Stimulated activated naive CD8-positive, alpha-beta T cell treated with anti-CD3 and anti-CD28 coated beads, Interleukin-15, Interleukin-2, amounts not matched to agents 100 U/mL and 50 U/mL, for 24 hours (primary cell): ENCODE measurements at regions not wholly inside any gene's neighbourhood (a gene's known extent, or its start where the extent isn't known, plus 50 kb on each side); places are given as distances from the start of the nearest gene placed in this dataset.

Experiments
- ATAC-seq: fragments of 150-1000 bp; cut with Tn5 transposase; one replicate; pipeline ENCODE4 v1.10.0; 2021
- DNase-seq: peaks from one replicate; pipeline ENCODE4 v3.0.0; 2021

DNA sequence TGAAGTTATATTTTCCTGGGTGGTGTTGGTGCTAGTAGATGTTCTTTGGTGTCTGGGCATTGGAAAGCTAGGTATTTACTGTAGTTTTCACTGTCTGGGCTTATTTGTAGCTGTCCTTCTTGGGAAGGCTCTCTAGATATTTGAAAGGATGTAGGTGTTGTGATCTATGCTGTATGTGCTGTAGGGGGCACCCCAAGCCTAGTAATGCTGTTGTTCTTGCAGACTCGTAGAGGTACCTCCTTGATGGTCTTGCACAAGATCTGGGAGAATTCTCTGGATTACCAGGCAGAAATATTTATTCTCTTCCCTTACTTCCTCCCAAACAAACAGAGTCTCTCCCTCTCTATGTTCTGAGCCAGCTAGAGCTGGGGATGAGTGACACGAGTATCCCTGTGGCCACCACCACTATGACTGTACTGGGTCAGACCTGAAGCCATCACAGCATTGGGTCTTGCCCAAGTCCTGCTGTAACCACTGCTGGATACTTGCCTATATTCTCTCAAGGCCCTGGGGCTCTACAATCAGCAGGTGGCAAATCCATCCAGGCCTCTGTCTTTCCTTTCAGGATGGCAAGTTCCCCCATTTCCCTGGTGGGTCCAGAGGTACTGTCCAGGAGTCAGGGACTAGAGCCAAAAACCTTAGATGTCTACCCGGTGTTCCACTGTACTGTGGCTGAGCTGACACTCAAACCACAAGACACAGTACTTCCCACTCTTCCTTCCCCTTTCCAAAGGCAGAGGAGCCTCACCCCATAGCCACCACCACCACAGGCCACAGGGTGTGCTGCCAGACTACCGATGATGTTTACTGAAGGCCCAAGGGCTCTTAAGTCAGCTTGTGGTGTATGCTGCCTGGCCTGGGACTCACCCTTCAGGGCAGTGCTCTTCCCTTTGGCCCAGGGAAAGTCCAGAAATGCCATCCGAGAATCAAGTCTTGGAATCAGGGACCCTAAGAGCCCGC is 195.2 kb upstream of the DPPA4 start:
- DNase-seq = peak; percentile 34
- peak; percentile 63 for ATAC-seq

DNA sequence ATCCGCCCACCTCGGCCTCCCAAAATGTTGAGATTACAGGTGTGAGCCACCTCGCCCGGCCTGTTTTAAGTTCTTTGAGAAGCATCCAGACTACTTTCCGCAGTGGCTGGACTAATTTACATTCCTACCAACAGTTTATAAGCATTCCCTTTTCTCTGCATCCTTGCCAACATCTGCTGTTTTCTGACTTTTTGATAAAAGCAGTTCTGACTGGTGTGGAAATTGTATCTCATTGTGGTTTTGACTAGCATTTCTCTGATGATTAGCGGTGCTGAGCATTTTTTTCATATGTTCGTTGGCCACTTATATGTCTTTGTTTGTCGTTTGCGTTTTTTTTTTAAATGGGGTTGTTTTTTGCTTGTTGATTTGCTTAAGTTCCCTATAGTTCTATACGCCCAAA is 208.4 kb upstream of the DPPA4 start:
- ATAC-seq (no peak), DNase-seq (no peak)

DNA sequence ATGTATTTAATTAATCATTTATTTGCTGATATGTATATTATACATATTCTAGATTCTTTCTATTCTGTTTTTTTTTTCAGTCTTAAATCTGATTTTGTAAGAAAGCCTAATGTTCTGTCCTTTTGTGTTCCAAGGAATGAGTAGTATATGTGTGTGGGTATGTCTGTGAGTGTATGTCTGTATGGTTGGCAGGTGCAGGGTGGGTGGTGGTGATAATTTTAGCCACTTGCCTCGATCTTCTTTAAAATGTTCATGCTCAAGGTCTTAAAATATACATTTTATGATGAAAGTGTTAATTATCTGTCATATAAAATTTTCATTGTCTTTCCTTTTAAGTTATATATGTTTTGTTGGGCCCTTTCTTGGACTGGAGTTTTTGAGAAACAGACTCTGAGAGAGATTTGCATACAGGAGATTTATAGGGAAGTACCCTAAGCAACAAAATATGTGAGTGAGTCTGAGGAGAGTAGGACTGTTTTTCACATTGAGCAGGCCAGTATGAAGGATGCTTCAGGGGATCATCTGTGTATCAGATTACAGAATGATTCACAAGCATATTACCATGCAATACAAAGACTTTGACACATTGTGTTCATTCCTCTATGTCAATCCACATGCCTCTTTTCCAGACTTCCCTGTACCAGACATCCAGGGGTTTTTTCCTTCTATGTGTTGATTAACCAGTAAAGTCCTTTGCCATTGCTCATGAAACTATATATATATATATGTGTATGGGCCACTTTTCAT is 211.0 kb upstream of the DPPA4 start:
- DNase-seq = no peak
- no peak for ATAC-seq

DNA sequence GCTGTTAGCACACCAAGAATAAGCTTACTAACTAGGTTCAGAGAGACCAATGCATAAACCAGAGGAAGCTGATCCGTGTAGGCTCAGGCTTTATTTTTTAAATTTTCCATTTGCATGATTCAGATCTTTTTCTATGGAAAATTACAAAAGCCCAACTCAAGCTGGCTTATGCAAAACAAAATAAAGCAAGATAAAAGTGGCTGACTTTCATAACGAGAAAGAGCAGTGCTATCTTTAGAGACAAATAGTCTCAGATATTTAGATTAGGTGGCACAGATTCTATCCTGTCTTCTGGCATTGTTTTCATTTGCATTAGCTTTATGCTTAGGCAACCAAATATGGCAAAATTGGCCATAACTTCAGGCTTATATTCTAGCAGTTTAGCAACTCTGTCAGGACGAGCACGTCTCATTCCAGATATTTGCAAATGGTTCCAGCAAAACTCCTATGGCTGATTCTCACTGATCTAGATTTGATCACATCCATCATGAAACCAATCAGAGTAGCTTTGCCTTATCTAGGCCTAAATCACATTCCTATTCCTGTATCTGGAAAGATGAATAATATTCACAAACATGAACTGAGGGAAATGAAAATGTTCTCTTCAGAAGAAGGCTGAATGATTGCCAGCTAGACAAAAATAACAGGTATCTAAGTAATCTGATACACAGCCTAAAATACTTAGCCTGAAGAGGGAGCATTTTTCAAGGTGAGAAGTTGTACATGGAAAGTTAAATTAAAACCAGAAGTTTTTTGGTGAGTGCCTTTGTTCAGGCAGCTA is 216.4 kb upstream of the DPPA4 start:
- DNase-seq (no peak), ATAC-seq (no peak)

DNA sequence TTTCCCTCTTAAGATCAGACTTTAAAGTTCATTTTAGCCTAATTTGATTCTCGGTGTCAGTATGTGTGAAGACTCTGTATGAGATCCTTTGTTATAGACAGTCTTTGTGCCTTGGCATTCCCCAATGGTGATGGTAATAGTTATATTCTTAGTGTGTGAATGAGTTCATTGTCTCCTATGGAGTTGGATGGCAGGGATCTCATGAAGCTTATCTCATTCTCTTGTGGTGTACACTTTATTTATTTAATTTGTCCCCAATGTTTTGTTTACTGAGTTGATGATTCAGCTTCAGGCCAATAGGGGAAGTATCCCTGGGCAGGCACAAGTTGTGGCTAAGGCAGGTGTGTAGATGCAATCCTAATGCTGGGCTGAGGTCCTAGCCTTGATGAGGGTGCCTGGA is 222.0 kb upstream of the DPPA4 start:
- ATAC-seq (no peak), DNase-seq (no peak)

DNA sequence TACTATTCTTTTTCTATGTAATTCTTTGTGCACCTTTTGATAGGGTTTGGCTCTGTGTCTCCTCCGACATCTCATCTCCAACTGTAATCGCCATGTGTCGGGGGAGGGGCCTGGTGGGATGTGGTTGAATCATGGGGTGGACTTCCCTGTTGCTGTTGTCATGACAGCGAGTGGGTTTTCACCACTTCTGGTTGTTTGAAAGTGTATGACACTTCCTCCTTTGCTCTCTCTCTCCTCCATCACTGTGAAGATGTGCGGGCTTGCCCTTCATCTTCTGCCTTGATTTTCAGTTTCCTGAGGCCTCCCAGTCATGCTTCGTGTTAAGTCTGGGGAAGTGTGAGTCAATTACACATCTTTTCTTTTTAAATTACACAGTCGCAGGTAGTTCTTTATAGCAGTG is 225.8 kb upstream of the DPPA4 start:
- ATAC-seq (peak; percentile 80), DNase-seq (peak; percentile 50)

DNA sequence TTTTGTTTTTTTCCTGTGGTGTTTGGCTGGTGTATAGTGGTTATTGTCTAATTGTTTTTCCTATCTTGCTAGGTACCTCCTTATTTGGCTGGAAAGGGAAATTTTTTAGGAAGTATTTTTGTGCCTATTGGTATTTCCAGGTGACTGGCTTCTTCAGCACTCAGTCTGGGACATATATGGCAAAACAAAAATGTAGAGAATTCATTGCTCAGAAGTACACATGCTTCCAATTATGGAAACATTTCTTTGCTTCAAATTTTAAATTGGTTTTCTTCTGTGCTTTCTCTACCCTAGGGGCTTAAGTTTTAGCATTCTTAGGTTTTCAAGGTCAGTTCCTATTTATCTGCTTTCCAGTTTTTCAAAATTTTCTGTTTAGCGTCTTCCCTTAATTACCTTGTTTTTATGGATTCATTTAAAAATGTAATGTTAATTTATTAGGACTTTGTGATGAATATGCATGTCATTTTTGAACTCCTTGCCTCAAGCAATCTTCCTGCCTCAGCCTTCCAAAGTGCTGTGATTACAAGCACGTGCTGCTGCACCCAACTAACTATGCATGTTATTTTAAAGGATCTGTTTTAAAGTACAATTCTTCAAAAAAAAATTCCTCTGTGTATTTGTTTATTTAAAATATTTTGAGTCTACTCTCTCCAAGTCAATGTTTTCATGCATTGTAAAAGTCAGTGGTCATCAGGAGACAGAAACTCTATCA is 231.9 kb upstream of the DPPA4 start:
- no peak for ATAC-seq
- no peak for DNase-seq

DNA sequence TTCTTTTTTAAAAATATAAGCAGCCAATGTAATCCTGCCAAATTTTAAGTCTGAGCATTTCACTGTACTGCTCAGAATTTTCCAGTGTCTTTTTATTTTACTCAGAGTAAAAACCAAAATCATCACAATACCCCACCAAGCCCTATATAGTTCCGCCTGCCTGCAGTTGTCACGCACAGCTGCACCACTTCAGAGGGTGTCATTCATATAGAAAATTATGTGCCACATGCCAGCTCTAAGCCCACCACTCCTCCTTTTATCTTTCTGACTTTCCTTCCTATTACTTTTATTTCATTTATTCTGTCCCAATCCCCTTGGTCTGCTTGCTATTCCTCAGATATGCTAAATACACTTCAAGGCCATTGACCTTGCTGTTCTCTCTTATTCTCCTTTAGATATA is 233.1 kb upstream of the DPPA4 start:
- DNase-seq (no peak), ATAC-seq (no peak)

DNA sequence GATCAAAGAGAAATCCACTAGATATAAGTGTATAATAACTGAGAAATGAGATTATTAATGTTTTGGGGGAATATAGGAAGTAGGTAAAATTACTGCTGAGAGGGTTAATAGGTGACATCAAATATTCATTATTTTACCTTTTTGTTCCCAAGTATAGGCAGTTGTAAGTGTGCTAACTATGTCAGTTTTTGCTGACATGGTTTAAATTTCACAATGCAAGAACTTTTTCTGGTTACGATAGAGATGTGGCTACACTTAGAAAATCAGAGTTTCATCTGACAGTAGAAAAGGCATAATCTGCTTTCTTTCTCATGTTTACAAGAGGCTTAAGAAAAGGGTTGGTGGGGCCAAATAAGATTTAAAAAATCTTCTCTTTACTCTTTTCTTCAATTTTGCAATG is 235.0 kb upstream of the DPPA4 start:
- no peak for ATAC-seq
- DNase-seq = no peak

DNA sequence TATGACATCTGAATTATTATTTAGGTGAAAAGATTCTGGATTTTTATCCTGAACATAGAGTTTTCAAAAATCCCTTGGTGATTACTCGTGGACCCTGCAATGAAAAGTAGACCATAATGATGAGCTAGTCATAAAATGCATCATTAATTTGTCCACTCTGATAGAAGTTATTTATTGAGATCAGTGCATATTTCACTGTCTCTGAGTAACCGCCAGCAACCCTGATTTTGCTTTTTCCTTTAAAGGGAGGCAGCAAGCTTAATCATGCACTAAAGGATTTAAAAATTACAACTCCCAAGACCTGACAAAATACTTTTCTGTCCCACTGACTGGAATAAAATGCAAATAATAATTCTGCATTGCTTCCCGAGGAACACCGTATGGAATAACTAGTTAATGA is 259.6 kb upstream of the DPPA4 start:
- ATAC-seq (no peak), DNase-seq (no peak)

DNA sequence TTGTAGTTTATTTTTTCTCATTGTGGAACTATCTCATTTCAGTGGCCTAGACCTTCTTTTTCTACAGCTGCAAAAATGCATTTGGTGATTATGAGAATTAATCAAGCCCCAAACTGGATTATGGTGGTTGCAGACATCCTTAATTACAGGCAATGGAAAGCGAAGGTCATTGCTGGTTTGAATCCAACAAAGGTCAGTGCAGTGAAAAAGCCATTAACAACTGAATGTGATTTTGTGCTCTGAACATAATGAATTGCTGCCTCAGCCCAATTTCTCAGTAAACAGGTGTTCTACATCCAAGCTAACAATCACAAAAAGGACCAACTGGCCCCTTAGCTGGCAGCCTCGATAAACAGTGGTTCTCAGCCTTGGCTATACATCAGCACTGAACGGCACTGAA is 260.1 kb upstream of the DPPA4 start:
- ATAC-seq (no peak), DNase-seq (no peak)

DNA sequence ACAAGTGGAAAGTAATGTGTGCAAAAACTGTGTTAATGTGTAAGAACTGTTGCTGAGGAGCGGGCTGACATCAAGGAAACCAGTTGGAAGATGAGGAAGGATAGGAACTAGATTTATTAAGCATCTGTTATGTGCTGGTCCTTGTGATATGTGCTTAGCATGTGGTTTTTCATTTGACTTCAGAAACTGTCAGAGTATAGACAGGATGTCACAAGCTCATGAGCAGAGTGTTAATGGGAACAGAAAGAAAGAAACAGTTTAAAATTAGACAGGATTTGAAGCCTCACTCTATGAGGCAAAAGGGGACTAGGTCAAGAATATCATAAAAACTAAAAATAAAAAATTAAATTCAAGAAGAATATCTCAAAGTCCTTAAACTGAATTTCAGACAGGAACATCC is 270.6 kb upstream of the DPPA4 start:
- DNase-seq = no peak
- no peak for ATAC-seq

DNA sequence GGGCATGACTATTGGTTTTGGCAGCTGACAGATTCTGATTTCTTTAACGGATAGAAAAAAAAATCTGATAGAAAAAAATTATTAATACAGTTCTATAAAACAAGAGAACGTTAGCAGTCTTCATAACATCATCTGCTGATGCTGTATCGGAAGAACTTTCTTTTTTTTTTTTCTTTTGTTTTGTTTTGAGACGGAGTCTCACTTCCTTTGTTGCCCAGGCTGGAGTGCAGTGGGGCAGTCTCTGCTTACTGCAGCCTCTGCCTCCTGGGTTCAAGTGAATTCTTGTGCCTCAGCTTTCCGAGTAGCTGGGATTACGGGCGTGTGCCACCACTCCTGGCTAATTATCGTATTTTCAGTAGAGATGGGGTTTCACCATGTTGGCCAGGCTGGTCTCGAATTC is 271.2 kb upstream of the DPPA4 start:
- ATAC-seq = no peak
- no peak for DNase-seq

DNA sequence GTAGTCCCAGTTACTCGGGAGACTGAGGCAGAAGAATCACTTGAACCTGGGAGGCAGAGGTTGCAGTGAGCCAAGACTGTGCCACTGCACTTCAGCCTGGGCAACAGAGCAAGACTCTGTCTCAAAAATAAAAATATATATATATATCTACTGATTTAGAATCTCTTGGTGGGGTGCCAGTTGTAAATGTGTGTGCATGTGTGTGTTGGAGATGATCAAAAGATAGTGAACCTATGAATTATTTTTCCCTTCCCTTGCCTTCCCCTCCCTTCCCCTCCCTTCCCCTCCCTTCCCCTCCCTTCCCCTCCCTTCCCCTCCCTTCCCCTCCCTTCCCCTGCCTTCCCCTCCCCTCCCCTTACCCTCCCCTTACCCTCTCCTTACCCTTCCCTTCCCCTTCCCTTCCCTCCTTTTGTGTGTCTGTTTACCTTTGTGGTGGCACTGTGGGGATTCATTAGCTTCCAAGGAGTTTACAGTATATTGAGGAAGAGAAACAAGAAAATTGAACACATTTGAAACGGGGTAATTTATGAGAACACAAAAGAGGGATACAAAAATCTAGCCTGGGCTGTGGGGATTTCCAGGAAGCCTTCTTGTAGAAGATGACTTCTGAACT is 281.5 kb upstream of the DPPA4 start:
- no peak for ATAC-seq
- no peak for DNase-seq

DNA sequence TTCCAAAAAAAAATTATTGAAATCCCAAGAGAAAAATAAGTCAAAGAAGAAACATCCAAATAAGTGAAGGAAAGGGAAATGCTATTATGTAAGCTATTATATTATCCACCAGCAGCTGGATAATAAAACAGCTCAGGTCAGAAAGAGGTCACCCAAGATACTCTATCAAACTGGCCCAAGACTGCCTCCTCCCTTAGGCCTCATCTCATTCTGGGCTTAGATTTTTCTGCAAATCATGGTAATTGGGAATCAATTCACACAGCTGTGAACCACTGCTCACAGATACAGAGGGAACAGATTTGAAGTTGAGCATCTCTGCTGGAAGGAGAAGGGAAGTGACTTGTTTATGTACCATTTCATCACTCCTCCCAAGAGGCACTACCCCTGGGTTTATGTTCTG is 294.6 kb upstream of the DPPA4 start:
- DNase-seq (no peak), ATAC-seq (no peak)

DNA sequence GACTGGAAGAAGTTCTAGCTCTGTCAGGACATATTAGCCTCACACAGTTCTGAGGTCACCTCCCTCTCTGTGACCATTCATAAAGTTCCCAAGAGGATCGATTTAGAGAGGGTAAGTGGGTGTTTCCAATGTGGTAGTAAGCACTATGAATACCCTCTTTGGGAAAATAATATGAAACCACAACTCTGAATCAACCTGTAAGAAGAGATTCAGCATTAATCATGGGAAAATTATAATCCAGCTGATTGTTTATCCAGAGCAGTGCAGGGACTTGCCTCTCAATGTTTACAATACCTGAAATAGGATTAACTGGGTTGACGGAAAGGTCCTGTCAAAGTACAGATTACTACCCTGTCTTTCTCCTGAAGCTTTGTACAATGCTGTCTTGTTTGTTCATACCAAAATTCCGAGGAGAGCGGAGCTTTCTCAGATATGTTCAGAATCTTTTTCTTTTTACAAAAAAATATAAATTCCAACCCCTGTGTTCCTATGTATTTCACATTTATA is 302.9 kb upstream of the DPPA4 start:
- no peak for ATAC-seq

DNA sequence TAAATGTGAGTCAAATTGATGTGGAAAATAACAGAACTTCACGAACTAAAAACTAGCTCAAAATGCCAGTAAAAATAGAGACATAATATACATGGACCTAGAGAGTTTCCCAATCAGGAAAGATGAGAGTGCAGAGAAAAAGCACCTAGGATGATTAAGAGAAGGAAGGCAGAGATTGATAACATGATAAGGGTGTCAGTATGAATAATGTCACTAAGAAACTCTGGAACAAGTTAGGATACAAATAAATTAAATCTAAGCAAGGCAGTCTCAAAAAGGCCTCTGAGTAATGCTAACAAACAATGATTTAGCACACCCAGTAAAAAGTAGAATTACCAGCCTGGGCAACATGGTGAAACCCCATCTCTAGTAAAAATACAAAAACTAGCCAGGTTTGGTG is 304.7 kb upstream of the DPPA4 start:
- no peak for DNase-seq
- no peak for ATAC-seq

More for the DNA sequence above, 302.9 kb upstream of the DPPA4 start:
- no peak for DNase-seq

DNA sequence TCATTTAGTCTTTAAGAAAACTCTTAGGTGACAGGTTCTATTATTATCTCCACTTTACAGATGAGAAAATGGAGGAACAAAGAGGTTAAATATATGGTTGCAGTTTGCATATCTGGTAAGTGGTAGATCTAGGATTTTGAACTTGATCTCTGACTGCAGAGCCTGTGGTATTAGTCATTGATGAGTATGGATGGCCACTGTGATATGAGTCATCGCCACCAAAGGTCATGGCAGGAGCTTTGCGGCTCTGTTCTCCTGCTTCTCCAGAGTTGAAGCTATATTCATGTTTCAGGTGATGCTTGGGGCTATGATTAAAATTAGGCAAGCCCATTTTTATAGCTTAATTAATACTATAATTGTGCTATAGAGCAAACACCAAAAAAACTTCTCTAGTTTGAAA is 306.2 kb upstream of the DPPA4 start:
- DNase-seq = peak; percentile 9
- ATAC-seq = peak; percentile 94

DNA sequence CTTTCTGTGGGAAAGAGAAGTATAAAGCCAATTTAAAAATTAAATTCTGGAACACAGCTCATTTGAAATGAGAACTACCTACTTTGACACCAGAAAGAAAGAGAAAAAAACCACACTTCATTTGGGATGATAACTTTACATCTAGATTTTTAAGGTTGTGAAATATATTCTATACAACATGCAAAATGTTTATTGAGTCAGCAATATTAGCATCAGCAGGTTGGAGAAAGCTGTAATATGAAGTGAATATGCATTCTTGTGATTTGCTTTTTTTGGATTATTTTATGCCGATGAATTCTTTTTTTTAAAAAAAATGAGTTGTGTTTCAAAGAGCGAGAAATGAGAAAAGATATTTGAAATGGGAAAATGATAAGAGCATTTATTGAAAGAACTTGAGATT is 307.0 kb upstream of the DPPA4 start:
- no peak for ATAC-seq
- DNase-seq = no peak

DNA sequence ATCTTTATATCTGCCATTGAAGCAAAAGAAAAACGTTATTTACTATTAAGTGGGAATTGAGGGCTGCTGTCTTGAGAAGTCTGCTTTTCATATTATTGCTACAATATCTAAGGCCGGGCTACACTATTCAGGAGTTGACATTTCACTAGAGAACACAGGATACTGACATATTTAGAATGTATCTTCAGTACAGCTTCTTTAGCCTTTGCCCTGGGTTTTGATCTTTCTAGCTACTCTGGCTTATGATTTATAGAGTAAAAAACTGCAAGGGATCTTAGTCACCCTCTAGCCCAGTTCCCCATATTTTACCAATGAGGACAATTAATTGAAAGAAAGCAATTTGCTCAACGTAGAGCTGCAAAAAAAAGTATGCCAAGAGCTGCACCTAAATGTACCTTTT is 307.4 kb upstream of the DPPA4 start:
- DNase-seq (no peak), ATAC-seq (no peak)

DNA sequence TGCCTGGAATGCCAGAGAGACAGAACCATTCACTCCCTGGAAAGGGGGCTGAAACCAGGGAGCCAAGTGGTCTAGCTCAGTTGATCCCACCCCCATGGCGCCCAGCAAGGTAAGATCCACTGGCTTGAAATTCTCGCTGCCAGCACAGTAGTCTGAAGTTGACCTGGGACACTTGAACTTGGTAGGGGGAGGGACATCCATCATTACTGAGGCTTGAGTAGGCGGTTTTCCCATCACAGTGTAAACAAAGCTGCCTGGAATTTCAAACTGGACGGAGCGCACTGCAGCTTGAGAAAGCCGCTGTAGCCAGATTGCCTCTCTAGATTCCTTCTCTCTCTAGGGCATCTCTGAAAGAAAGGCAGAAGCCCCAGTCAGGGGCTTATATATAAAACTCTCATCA is 310.7 kb upstream of the DPPA4 start:
- DNase-seq = no peak
- ATAC-seq = no peak
